ENCODE measurements at regions not wholly inside any gene's neighbourhood (a gene's known extent, or its start where the extent isn't known, plus 50 kb on each side); places are given as distances from the start of the nearest gene placed in this dataset.

DNA sequence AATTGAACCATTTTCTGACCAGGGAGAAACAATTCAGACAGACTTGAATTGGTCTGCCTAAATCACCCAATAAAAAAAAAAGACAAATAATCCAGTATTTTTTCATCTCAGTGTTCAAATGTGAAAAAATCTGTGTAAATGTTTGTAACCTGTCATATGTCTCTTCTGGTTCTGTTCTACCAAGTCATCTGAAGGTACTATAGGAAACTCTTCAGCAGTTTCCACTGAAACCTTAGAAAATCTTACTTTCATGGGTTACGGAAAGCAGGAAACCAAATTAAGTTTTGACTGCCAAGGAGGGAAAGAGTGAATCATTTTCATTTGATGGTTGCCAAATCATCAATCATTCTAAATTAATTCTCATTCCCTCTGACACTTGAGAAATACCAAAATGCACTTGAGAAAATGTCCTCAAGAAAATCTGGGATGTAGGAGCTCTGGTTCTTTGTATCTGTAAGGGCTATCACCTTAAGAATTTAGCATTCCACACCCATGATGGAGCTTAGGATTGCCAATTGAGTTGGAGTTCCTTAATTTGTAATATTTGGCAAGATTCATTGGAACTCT, 278.2 kb upstream of the KCNH8 start:
- POLR2A ChIA-PET (ENCODE audit: unreplicated experiment) = no interaction called here
- in situ Hi-C loops (cut with MboI; ENCODE audit: low sequenced_read_pairs) = no loop called here

More for the DNA sequence above, 278.2 kb upstream of the KCNH8 start:
- H3K9ac ChIP-seq (ENCODE audit: low read depth, low read length) = no peak overlapping the region
- no peaks in the 10 kb centered on the region for H3K27me3 ChIP-seq (ENCODE audit: control insufficient read depth, insufficient read depth, low read length)
- H3K36me3 ChIP-seq (ENCODE audit: control insufficient read depth, insufficient read depth, low read length) = no peaks in the 10 kb centered on the region
- TF ChIP-seq POLR2A (IDR thresholded peaks at IDR 0.05; ENCODE audit: low read depth, low read length) (no peak), SMC3 (IDR thresholded peaks at IDR 0.05; ENCODE audit: low read depth, low read length) (no peak), RAD21 (IDR thresholded peaks at IDR 0.05; ENCODE audit: low read length) (no peak), NFE2L2 (IDR thresholded peaks at IDR 0.05; ENCODE audit: low read depth, low read length) (no peak), MAFK (IDR thresholded peaks at IDR 0.05; ENCODE audit: low read depth, low read length) (no peak), RCOR1 (IDR thresholded peaks at IDR 0.05; ENCODE audit: insufficient replicate concordance, low read length) (no peak), CHD1 (IDR thresholded peaks at IDR 0.05; ENCODE audit: low read depth, low read length) (no peak), MAZ (IDR thresholded peaks at IDR 0.05; ENCODE audit: borderline replicate concordance, low read depth, low read length) (no peak), RFX5 (IDR thresholded peaks at IDR 0.05; ENCODE audit: low read depth, low read length) (no peak), MXI1 (IDR thresholded peaks at IDR 0.05; ENCODE audit: borderline replicate concordance, low read depth, low read length) (no peak), BHLHE40 (IDR thresholded peaks at IDR 0.05; ENCODE audit: low read depth, low read length) (no peak)
- TF ChIP-seq, protein P1, sequence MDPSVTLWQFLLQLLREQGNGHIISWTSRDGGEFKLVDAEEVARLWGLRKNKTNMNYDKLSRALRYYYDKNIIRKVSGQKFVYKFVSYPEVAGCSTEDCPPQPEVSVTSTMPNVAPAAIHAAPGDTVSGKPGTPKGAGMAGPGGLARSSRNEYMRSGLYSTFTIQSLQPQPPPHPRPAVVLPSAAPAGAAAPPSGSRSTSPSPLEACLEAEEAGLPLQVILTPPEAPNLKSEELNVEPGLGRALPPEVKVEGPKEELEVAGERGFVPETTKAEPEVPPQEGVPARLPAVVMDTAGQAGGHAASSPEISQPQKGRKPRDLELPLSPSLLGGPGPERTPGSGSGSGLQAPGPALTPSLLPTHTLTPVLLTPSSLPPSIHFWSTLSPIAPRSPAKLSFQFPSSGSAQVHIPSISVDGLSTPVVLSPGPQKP (IDR thresholded peaks at IDR 0.05; ENCODE audit: borderline replicate concordance, low read depth, low read length) = no peak
- TF ChIP-seq, protein P2, sequence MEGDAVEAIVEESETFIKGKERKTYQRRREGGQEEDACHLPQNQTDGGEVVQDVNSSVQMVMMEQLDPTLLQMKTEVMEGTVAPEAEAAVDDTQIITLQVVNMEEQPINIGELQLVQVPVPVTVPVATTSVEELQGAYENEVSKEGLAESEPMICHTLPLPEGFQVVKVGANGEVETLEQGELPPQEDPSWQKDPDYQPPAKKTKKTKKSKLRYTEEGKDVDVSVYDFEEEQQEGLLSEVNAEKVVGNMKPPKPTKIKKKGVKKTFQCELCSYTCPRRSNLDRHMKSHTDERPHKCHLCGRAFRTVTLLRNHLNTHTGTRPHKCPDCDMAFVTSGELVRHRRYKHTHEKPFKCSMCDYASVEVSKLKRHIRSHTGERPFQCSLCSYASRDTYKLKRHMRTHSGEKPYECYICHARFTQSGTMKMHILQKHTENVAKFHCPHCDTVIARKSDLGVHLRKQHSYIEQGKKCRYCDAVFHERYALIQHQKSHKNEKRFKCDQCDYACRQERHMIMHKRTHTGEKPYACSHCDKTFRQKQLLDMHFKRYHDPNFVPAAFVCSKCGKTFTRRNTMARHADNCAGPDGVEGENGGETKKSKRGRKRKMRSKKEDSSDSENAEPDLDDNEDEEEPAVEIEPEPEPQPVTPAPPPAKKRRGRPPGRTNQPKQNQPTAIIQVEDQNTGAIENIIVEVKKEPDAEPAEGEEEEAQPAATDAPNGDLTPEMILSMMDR (conservative IDR thresholded peaks at IDR 0.05; ENCODE audit: low read depth, low read length) = no peak
- no peak overlapping the region for H2BK5ac ChIP-seq (ENCODE audit: low read depth, low read length, poor library complexity, severe bottlenecking)
- H2BK20ac ChIP-seq (ENCODE audit: low read depth, low read length) = no peak overlapping the region
- no peak overlapping the region for H4K8ac ChIP-seq (ENCODE audit: low read depth in 2 of 2, low read length in 2 of 2)
- intact Hi-C loops (cut with micrococcal nuclease) = no loop called here
- ATAC-seq (ENCODE audit: low read depth) (no peak), DNase-seq (no peak)
- no peak overlapping the region for H2AFZ ChIP-seq (replicated peaks; ENCODE audit: low read length, poor library complexity)
- no peak overlapping the region for H3K4me2 ChIP-seq (ENCODE audit: low read depth, low read length)
- no TSS peak for BruUV-seq (replicated peaks)
- no peak overlapping the region for H2AK9ac ChIP-seq (replicated peaks; ENCODE audit: low read depth, low read length, poor library complexity)
- no peak overlapping the region for H2AK5ac ChIP-seq (ENCODE audit: low read depth, low read length)
- H3K4me1 ChIP-seq (ENCODE audit: control insufficient read depth, insufficient read depth, low read length) = no peaks in the 10 kb centered on the region
- no peaks in the 10 kb centered on the region for H3K9me1 ChIP-seq (ENCODE audit: insufficient read depth, low read length)
- no peak overlapping the region for H3K56ac ChIP-seq (ENCODE audit: extremely low read depth, insufficient read depth, low read length)
- H4K5ac ChIP-seq (ENCODE audit: low read depth, low read length) = no peak overlapping the region
- no peak overlapping the region for H4K91ac ChIP-seq (ENCODE audit: insufficient read depth, low read depth, low read length)
- H2BK15ac ChIP-seq (ENCODE audit: low read depth, low read length) = no peak overlapping the region
- H2BK120ac ChIP-seq (ENCODE audit: low read depth, low read length) = no peak overlapping the region
- CTCF ChIA-PET = no interaction called here
- H3K9me3 ChIP-seq (ENCODE audit: control insufficient read depth, insufficient read depth, low read length) = peaks cover 9% of the 10 kb centered on the region
- dilution Hi-C loops (cut with HindIII; ENCODE audit: low sequenced_read_pairs, unreplicated experiment) = no loop called here
- H3K4ac ChIP-seq (ENCODE audit: low read depth, low read length) = no peak overlapping the region
- H4K20me1 ChIP-seq (ENCODE audit: insufficient read depth, low read length) = no peaks in the 10 kb centered on the region
- no peaks in the 10 kb centered on the region for H3K79me1 ChIP-seq (ENCODE audit: low read depth in 1 of 2, low read length in 2 of 2)
- no peak overlapping the region for H3K4me3 ChIP-seq (ENCODE audit: insufficient read depth, low read depth, low read length)
- no peak overlapping the region for H3K18ac ChIP-seq (ENCODE audit: low read depth, low read length)
- WGBS, 2 experiments (ENCODE audit: extremely low coverage in 2 of 2, insufficient read length in 1 of 2) = no CpG with 5 or more reads among the region's 1 CpG
- H3K23ac ChIP-seq (ENCODE audit: low read depth, low read length) = no peak overlapping the region
- no peak overlapping the region for H3K14ac ChIP-seq (replicated peaks; ENCODE audit: low read depth, low read length)
- H3K27ac ChIP-seq (ENCODE audit: insufficient read depth, low read length) = no peak overlapping the region
